Stimulated activated CD4-positive, alpha-beta T cell treated with anti-CD3 and anti-CD28 coated beads, Interleukin-1b, Interleukin-23, amount 100 ng/mL, for 24 hours (primary cell): ENCODE measurements at regions not wholly inside any gene's neighbourhood (a gene's known extent, or its start where the extent isn't known, plus 50 kb on each side); places are given as distances from the start of the nearest gene placed in this dataset.

Source experiments
- DNase-seq, 4 experiments: peaks; one replicate each; pipeline ENCODE4 v3.0.0-alpha.2; 2020; ENCODE audit warnings: low read depth in 4 of 4, low spot score in 1 of 4

GRCh38 chr10:4130685-4131084 is 345.7 kb upstream of the KLF6 start:
- DNase-seq: no peak

- DNase-seq: no peak
These were observed 345.0 kb upstream of the KLF6 start for GRCh38 chr10:4129866-4130477.

- no peak for DNase-seq
These were observed 342.7 kb upstream of the KLF6 start for GRCh38 chr10:4127518-4128315.

GRCh38 chr10:4125776-4126175 is 340.8 kb upstream of the KLF6 start:
- no peak for DNase-seq

GRCh38 chr10:4121502-4122380 is 336.7 kb upstream of the KLF6 start:
- no peak for DNase-seq

GRCh38 chr10:4120096-4120853 is 335.3 kb upstream of the KLF6 start:
- DNase-seq: no peak

GRCh38 chr10:4119107-4119506 is 334.1 kb upstream of the KLF6 start:
- DNase-seq: no peak

GRCh38 chr10:4117604-4118003 is 332.6 kb upstream of the KLF6 start:
- DNase-seq: no peak

GRCh38 chr10:4111643-4112042 is 326.6 kb upstream of the KLF6 start:
- DNase-seq: no peak

GRCh38 chr10:4109469-4109868 is 324.5 kb upstream of the KLF6 start:
- DNase-seq: no peak

GRCh38 chr10:4108693-4109092 is 323.7 kb upstream of the KLF6 start:
- no peak for DNase-seq

GRCh38 chr10:4107285-4107851 is 322.4 kb upstream of the KLF6 start:
- no peak for DNase-seq

- no peak for DNase-seq
These were observed 318.6 kb upstream of the KLF6 start for GRCh38 chr10:4103603-4104002.

- no peak for DNase-seq
These were observed 317.9 kb upstream of the KLF6 start for GRCh38 chr10:4102802-4103344.

- DNase-seq: no peak
These were observed 317.1 kb upstream of the KLF6 start for GRCh38 chr10:4101918-4102654.

GRCh38 chr10:4100380-4100779 is 315.4 kb upstream of the KLF6 start:
- DNase-seq: no peak

- DNase-seq: no peak
These were observed 314.2 kb upstream of the KLF6 start for GRCh38 chr10:4099202-4099601.

- DNase-seq: no peak
These were observed 310.3 kb upstream of the KLF6 start for GRCh38 chr10:4095166-4095917.

- no peak for DNase-seq
These were observed 309.7 kb upstream of the KLF6 start for GRCh38 chr10:4094751-4095150.
